K562 (cell line): ENCODE measurements at regions not wholly inside any gene's neighbourhood (a gene's known extent, or its start where the extent isn't known, plus 50 kb on each side); places are given as distances from the start of the nearest gene placed in this dataset.

ENCODE experiments used
- ATAC-seq: fragments of 200-7000 bp; cut with Tn5 transposase; 3 replicates; pipeline ENCODE4 v1.9.1; 2020; ENCODE audit warnings: moderate library complexity
- BruUV-seq: library from RNA; stranded (reverse); fragments of 400-500 nt; replicated peaks from 2 replicates; lab custom pipeline; 2021; lab: Mats Ljungman, UMichigan
- CTCF ChIA-PET: fragments of 300-600 bp; formaldehyde crosslinking; extraction: SDS; loops from one replicate; lab custom pipeline; 2021; ENCODE audit warnings: low intra/inter-chr PET ratio; lab: Yijun Ruan, JAX
- POLR2A ChIA-PET: fragments of 300-600, 350-650 bp; sonication (Branson Sonifier 250); formaldehyde crosslinking; extraction: SDS; loops from one replicate; lab custom pipeline; 2021; ENCODE audit warnings: antibody characterized with exemption, inconsistent platforms; lab: Yijun Ruan, JAX
- DNase-seq, 4 experiments: peaks; one replicate each; pipeline versions ENCODE4 v3.0.0 to v3.0.0-alpha.2; 2011 to 2018; ENCODE audit warnings: low spot score in 3 of 4, mixed read lengths in 3 of 4; ENCODE audit errors: extremely low read depth in 1 of 4
- FAIRE-seq: peaks from 2 replicates; lab custom pipeline; 2011; peaks lifted over from hg19 to GRCh38; lab: Jason Lieb, UNC
- H2AFZ ChIP-seq: 2 replicates; pipeline ENCODE4 v1.6.0; 2011; ENCODE audit warnings: low read depth, low read length, control low read depth, inconsistent platforms
- H3K27ac ChIP-seq: fragments of 200-600 bp; 3 replicates; pipeline ENCODE4 v1.8.0; 2011; ENCODE audit warnings: low read depth, mild to moderate bottlenecking, control low read depth, inconsistent platforms, low read length, moderate library complexity, mixed read lengths; ENCODE audit errors: extremely low read depth
- H3K27me3 ChIP-seq, 2 experiments: fragments of 300-600 bp in 1 of 2; 2 replicates in 1 of 2; 3 replicates in 1 of 2; pipeline versions ENCODE4 v1.6.0 to v1.8.0; 2011; ENCODE audit warnings: inconsistent platforms in 2 of 2, low read length in 2 of 2, mild to moderate bottlenecking in 1 of 2, mixed read lengths in 1 of 2, moderate library complexity in 1 of 2; ENCODE audit not compliant: control insufficient read depth in 2 of 2, insufficient read depth in 2 of 2
- H3K36me3 ChIP-seq: fragments of 300-600 bp; 3 replicates; pipeline ENCODE4 v1.8.0; 2011; ENCODE audit warnings: mild to moderate bottlenecking, low read length, inconsistent platforms; ENCODE audit not compliant: control insufficient read depth, insufficient read depth
- H3K4me1 ChIP-seq, 2 experiments: fragments of 200-600 bp in 1 of 2; replicated peaks in 1 of 2; 2 replicates in 1 of 2; 3 replicates in 1 of 2; pipeline versions ENCODE4 v1.5.1 to v1.8.0; 2011; ENCODE audit warnings: inconsistent platforms in 2 of 2, low read length in 2 of 2, mild to moderate bottlenecking in 1 of 2, mixed read lengths in 1 of 2, moderate library complexity in 1 of 2; ENCODE audit not compliant: control insufficient read depth in 2 of 2, insufficient read depth in 2 of 2
- H3K4me2 ChIP-seq: 2 replicates; pipeline ENCODE4 v1.6.1; 2011; ENCODE audit warnings: low read length, control low read depth, inconsistent platforms, mixed read lengths; ENCODE audit not compliant: insufficient read depth
- H3K4me3 ChIP-seq: fragments of 200-600 bp; sonication (generic), shearing (Covaris generic); 2 replicates; pipeline ENCODE4 v1.5.1; 2016; ENCODE audit warnings: control low read depth, inconsistent platforms
- H3K79me2 ChIP-seq: fragments of 200-600 bp; 3 replicates; pipeline ENCODE4 v1.8.0; 2011; ENCODE audit warnings: low read length, inconsistent platforms; ENCODE audit not compliant: control insufficient read depth, insufficient read depth
- H3K9ac ChIP-seq, 2 experiments: 2 replicates each; pipeline versions ENCODE4 v1.6.0 to v1.6.1; 2011; ENCODE audit warnings: low read depth in 2 of 2, low read length in 2 of 2, control low read depth in 1 of 2, inconsistent platforms in 1 of 2, mild to moderate bottlenecking in 1 of 2, mixed read lengths in 1 of 2; ENCODE audit not compliant: insufficient read depth in 1 of 2
- H3K9me1 ChIP-seq: one replicate; pipeline ENCODE4 v1.6.0; 2011; ENCODE audit warnings: inconsistent platforms, mild to moderate bottlenecking, low read length, moderate library complexity; ENCODE audit not compliant: control insufficient read depth, insufficient read depth
- H3K9me3 ChIP-seq: replicated peaks from 2 replicates; pipeline ENCODE4 v1.5.1; 2011; ENCODE audit warnings: low read depth, low read length, inconsistent platforms; ENCODE audit not compliant: control insufficient read depth, insufficient read depth
- H4K20me1 ChIP-seq: replicated peaks from 2 replicates; pipeline ENCODE4 v1.6.1; 2011; ENCODE audit warnings: low read length, inconsistent platforms, mixed read lengths; ENCODE audit not compliant: control insufficient read depth, insufficient read depth
- ADNP ChIP-seq: fragments of 200-800 bp; sonication (Bioruptor generic); IDR thresholded peaks from 2 replicates; pipeline ENCODE4 v1.6.1; 2016; ENCODE audit warnings: missing genetic modification characterization, missing compliant biosample characterization
- HNRNPLL ChIP-seq: fragments of 200-400 bp; formaldehyde crosslinking; IDR thresholded peaks from 2 replicates; pipeline ENCODE4 v1.6.1; 2017; ENCODE audit warnings: low read length, low read depth, mild to moderate bottlenecking; ENCODE audit not compliant: poor library complexity, severe bottlenecking
- KLF10 ChIP-seq: fragments of 250-450 bp; sonication (Bioruptor Pico); IDR thresholded peaks from 2 replicates; pipeline ENCODE4 v1.6.1; 2021; ENCODE audit warnings: matching md5 sums
- MYC ChIP-seq, 2 experiments: fragments of 250-450 bp in 1 of 2; sonication (Bioruptor Pico) in 1 of 2; IDR thresholded peaks; 2 replicates each; pipeline versions ENCODE4 v1.5.1 to v1.6.1; 2012 to 2021; ENCODE audit warnings: low read depth in 2 of 2, borderline replicate concordance in 1 of 2, improper control_type of control experiment in 1 of 2, low read length in 1 of 2, mild to moderate bottlenecking in 1 of 2, moderate library complexity in 1 of 2
- RBM15 ChIP-seq: fragments of 200-400 bp; formaldehyde crosslinking; IDR thresholded peaks from 2 replicates; pipeline ENCODE4 v1.6.1; 2018; ENCODE audit warnings: mild to moderate bottlenecking, low read length, moderate library complexity; ENCODE audit not compliant: insufficient read depth
- U2AF2 ChIP-seq: fragments of 200-400 bp; formaldehyde crosslinking; optimal IDR thresholded peaks from 2 replicates; pipeline ENCODE3; 2017; ENCODE audit warnings: low read depth, mild to moderate bottlenecking, low read length
- WGBS: fragments of 100-300 bp; shearing (Covaris generic); methylation state at CpG from one replicate; pipeline ENCODE4 v1.1.6; 2016; ENCODE audit warnings: low coverage, mixed read lengths; ENCODE audit not compliant: insufficient coverage; ENCODE audit errors: missing lambda C conversion rate; 5-methylcytosine and 5-hydroxymethylcytosine counted together
- in situ Hi-C: fragments of 300-500 bp; cut with MboI; formaldehyde crosslinking; loops from 4 replicates; pipeline ENCODE4 v1.15.0; 2018; ENCODE audit warnings: inconsistent platforms, mixed read lengths
- intact Hi-C: fragments of 100-400 bp; cut with micrococcal nuclease; formaldehyde crosslinking; loops from 2 replicates; pipeline ENCODE4 v1.14.2; 2022
- TF ChIP-seq, protein P1 (sequence below): fragments of 200-600 bp; sonication (generic); IDR thresholded peaks from one replicate; pipeline ENCODE4 v1.6.1; 2012; ENCODE audit warnings: mild to moderate bottlenecking, low read depth, low read length, inconsistent platforms
- TF ChIP-seq, protein P2 (sequence below), 2 experiments: IDR thresholded peaks in 1 of 2; conservative IDR thresholded peaks in 1 of 2; 2 replicates each; pipeline ENCODE4 v1.6.1; 2016; ENCODE audit warnings: low read depth in 2 of 2, mild to moderate bottlenecking in 1 of 2, missing compliant biosample characterization in 1 of 2, missing genetic modification characterization in 1 of 2, moderate library complexity in 1 of 2

DNA sequence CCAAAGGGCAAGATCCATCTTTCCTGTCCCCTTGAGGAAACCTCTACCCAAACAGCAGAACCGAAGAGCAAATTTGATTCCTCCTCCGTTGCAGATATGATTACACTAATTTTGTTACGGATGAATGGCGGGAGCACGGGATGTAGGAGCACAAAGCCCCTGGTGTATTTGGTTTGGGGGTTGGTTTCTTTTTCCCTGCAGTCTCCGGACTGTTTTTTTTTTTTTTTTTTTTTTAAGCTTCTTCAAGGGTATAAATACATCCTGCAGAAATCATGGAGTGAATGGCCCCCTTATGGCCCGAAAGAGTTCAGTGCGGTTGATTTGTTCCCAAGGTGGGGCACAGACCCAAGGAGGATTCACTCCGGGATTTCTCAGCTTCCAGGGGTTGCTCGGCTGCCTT is 135.3 kb upstream of the SH3BP4 start:
- H4K20me1 ChIP-seq = no peaks in the 10 kb centered on the region
- WGBS = 0% methylated on average over 8 of the region's 10 CpGs
- ChIA-PET POLR2A (no interaction called here), CTCF (no interaction called here)
- no peak overlapping the region for H3K4me2 ChIP-seq
- no peaks in the 10 kb centered on the region for H3K4me1 ChIP-seq
- FAIRE-seq = no peak
- H3K27ac ChIP-seq = no peak overlapping the region
- H3K27me3 ChIP-seq = peaks cover 0 to 8% of the 10 kb centered on the region in 2 experiments; a peak in 1 of 5 replicates
- H3K36me3 ChIP-seq = no peaks in the 10 kb centered on the region
- ATAC-seq = no peak
- BruUV-seq = no TSS peak
- no peaks in the 10 kb centered on the region for H3K9me1 ChIP-seq
- DNase-seq = no peak
- H2AFZ ChIP-seq = no peak overlapping the region
- in situ Hi-C loops (no loop called here), intact Hi-C loops (no loop called here)
- no peak overlapping the region for H3K9ac ChIP-seq
- H3K9me3 ChIP-seq = no peaks in the 10 kb centered on the region
- no peaks in the 10 kb centered on the region for H3K79me2 ChIP-seq
- no peak overlapping the region for H3K4me3 ChIP-seq
- TF ChIP-seq U2AF2 = no peak
- TF ChIP-seq, protein P1, sequence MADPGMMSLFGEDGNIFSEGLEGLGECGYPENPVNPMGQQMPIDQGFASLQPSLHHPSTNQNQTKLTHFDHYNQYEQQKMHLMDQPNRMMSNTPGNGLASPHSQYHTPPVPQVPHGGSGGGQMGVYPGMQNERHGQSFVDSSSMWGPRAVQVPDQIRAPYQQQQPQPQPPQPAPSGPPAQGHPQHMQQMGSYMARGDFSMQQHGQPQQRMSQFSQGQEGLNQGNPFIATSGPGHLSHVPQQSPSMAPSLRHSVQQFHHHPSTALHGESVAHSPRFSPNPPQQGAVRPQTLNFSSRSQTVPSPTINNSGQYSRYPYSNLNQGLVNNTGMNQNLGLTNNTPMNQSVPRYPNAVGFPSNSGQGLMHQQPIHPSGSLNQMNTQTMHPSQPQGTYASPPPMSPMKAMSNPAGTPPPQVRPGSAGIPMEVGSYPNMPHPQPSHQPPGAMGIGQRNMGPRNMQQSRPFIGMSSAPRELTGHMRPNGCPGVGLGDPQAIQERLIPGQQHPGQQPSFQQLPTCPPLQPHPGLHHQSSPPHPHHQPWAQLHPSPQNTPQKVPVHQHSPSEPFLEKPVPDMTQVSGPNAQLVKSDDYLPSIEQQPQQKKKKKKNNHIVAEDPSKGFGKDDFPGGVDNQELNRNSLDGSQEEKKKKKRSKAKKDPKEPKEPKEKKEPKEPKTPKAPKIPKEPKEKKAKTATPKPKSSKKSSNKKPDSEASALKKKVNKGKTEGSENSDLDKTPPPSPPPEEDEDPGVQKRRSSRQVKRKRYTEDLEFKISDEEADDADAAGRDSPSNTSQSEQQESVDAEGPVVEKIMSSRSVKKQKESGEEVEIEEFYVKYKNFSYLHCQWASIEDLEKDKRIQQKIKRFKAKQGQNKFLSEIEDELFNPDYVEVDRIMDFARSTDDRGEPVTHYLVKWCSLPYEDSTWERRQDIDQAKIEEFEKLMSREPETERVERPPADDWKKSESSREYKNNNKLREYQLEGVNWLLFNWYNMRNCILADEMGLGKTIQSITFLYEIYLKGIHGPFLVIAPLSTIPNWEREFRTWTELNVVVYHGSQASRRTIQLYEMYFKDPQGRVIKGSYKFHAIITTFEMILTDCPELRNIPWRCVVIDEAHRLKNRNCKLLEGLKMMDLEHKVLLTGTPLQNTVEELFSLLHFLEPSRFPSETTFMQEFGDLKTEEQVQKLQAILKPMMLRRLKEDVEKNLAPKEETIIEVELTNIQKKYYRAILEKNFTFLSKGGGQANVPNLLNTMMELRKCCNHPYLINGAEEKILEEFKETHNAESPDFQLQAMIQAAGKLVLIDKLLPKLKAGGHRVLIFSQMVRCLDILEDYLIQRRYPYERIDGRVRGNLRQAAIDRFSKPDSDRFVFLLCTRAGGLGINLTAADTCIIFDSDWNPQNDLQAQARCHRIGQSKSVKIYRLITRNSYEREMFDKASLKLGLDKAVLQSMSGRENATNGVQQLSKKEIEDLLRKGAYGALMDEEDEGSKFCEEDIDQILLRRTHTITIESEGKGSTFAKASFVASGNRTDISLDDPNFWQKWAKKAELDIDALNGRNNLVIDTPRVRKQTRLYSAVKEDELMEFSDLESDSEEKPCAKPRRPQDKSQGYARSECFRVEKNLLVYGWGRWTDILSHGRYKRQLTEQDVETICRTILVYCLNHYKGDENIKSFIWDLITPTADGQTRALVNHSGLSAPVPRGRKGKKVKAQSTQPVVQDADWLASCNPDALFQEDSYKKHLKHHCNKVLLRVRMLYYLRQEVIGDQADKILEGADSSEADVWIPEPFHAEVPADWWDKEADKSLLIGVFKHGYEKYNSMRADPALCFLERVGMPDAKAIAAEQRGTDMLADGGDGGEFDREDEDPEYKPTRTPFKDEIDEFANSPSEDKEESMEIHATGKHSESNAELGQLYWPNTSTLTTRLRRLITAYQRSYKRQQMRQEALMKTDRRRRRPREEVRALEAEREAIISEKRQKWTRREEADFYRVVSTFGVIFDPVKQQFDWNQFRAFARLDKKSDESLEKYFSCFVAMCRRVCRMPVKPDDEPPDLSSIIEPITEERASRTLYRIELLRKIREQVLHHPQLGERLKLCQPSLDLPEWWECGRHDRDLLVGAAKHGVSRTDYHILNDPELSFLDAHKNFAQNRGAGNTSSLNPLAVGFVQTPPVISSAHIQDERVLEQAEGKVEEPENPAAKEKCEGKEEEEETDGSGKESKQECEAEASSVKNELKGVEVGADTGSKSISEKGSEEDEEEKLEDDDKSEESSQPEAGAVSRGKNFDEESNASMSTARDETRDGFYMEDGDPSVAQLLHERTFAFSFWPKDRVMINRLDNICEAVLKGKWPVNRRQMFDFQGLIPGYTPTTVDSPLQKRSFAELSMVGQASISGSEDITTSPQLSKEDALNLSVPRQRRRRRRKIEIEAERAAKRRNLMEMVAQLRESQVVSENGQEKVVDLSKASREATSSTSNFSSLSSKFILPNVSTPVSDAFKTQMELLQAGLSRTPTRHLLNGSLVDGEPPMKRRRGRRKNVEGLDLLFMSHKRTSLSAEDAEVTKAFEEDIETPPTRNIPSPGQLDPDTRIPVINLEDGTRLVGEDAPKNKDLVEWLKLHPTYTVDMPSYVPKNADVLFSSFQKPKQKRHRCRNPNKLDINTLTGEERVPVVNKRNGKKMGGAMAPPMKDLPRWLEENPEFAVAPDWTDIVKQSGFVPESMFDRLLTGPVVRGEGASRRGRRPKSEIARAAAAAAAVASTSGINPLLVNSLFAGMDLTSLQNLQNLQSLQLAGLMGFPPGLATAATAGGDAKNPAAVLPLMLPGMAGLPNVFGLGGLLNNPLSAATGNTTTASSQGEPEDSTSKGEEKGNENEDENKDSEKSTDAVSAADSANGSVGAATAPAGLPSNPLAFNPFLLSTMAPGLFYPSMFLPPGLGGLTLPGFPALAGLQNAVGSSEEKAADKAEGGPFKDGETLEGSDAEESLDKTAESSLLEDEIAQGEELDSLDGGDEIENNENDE = no peak
- TF ChIP-seq RBM15 = no peak
- no peak for TF ChIP-seq ADNP (tag)
- TF ChIP-seq, protein P2, sequence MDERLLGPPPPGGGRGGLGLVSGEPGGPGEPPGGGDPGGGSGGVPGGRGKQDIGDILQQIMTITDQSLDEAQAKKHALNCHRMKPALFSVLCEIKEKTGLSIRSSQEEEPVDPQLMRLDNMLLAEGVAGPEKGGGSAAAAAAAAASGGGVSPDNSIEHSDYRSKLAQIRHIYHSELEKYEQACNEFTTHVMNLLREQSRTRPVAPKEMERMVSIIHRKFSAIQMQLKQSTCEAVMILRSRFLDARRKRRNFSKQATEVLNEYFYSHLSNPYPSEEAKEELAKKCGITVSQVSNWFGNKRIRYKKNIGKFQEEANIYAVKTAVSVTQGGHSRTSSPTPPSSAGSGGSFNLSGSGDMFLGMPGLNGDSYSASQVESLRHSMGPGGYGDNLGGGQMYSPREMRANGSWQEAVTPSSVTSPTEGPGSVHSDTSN (CRISPR knock-in tag; IDR thresholded peaks at IDR 0.05; ENCODE audit: low read depth) = no peak
- TF ChIP-seq, protein P2 (tag; conservative IDR thresholded peaks at IDR 0.05; ENCODE audit: low read depth) = no peak
- TF ChIP-seq HNRNPLL = no peak
- no peak for TF ChIP-seq MYC (IDR thresholded peaks at IDR 0.05; ENCODE audit: low read depth, low read length)
- TF ChIP-seq MYC (CRISPR knock-in tag; IDR thresholded peaks at IDR 0.05; ENCODE audit: borderline replicate concordance, low read depth) = no peak
- no peak for TF ChIP-seq KLF10 (CRISPR knock-in tag)
